GM04504 (cell line): ENCODE measurements at regions not wholly inside any gene's neighbourhood (a gene's known extent, or its start where the extent isn't known, plus 50 kb on each side); places are given as distances from the start of the nearest gene placed in this dataset.
"Not testable (repeated sequence)": the region's sequence is repeated elsewhere in the genome, so short reads cannot be mapped to it uniquely, and the experiment has no call there.

Experiments
- DNase-seq: peaks from one replicate; pipeline ENCODE4 v3.0.0-alpha.2; 2012; ENCODE audit warnings: low read depth

DNA sequence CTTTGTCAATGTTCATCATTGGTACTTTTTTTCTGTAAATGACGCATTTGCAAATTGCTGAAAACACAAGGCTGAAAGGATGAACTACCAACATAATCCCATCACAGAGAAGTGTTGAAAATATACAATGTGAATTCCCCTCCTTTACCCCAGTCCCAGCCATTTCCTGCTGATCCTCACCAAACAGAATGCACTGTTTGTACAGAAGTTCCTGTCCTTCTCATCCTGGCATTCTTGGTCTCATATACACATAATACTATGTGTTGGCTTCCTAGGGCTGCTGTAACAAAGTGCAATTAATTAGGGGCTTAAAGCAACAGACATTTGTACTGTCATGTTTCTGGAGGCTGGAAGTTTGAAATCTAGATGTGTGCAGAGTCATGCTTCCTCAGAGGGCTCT is 836.2 kb upstream of the MGAT4C start:
- DNase-seq = no peak

DNA sequence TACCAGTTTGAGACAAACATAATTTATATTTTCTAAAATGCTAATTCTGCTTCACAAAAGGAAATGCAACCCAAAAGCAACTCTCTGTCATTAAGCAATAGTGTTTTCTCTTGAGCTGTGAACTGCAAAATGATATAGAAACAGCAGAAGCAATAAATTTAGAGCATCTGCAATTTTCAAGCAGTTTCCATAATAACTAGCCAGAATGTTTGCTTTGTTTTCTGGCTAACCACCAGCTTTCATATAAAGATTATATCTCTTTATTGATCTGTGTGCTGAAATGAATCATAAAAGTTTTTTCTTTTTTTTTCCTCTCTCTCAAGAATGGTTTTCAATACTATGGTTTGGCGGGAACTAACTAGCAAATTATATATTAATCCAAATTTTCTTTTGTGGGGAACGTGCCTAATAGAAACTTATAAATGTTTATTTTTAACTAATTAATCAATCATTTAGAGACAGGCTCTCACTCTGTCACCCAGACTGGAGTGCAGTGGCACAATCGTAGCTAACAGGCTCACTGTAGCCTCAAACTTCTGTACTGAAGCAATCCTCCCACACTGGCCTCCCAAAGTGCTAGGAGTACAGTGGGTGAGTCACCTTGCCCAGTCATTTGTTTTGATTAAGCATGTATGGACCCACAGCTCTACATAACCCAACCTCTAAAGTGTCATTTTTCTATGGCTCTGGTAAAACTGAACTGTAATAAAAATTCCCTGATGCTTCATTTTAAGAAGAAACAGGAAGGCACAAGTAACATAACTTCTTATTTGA is 830.1 kb upstream of the MGAT4C start:
- DNase-seq = no peak

DNA sequence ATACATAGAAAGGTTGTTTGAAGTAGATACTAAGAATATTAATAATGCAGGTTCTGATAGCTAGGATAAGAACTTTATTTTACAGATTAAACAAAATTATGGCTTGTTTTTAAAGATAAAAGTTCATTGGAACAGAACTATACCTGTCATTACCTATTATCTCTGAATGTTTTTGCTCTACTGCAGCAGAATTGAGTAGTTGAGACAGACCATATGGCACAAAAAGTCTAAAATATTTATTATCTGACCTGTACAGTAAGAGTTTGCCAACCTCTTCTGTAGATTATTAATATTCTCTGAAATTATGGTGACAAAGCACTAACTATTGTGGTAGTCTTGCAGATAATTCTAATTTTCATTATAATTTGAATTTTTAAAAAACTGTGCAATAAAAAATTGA is 829.1 kb upstream of the MGAT4C start:
- DNase-seq = no peak

DNA sequence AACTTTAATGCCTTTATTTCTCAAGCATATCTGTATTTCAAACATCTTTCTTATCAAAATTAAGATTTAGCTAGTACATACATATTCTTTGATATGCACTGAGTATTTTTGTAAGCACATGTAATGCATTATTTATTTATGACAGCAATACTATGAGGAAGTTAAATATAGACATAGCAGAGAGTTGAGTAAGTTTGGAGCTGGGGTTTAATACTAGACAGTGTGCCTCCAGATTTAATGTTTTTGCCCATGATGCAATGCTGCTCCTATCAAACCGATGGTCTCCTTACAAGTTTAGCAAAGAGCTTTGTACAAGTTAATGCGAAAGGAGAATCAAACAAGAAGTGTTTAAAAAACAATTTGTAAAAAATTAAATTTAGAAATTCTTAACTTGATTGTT is 826.6 kb upstream of the MGAT4C start:
- no peak for DNase-seq

DNA sequence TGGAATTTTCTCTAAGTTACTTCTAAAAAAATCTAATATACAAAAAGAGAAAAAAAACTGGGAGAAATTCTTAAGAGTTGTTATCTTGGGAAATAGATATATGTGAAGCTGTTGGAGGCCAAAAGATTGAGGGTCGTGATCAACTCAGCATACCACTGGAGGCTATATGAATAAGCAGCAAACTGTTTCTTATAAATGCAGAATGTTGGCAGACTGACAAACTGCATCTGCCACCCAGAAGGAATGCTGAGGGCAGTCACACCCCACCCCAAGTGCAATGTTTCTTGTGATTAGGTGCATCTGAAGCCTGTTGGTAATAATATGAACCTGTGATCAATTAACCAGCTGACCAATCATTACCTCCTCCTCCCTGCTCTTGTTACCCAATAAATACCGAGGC is 818.6 kb upstream of the MGAT4C start:
- no peak for DNase-seq

DNA sequence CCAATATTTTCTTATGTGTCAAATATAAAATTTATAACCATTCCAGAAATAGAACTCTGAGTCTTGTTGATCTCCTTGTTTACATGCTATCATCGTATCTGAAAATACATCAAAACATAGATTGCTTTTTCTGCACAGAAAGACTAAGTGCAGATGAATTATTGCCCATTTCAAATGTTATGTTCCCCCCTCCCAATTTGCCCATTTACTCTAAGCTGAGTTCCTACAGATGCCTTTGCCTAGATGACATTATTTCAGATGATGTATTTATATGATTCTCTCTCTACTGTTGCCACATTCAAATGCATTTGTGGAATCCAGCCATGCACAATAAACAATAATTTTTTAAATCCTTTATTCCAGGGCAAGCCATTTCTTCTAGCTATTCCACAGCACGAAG is 810.1 kb upstream of the MGAT4C start:
- no peak for DNase-seq

DNA sequence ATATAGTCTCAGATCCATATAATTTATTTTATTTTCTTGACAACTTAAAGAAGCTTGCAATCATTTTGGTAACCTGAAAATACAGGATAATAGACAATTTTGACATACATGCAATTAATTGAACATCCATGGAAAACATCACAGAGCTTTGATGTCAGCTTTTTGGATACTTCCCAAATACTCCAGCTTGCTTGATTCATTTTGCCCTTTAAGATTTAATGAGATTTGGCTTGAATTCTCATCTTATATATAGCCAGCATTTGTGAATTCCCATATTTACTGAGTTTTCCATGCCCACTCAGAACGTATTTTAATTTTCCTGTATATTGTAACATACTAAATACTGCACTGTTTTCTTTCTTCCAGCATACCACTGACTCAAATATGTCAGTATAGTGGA is 803.0 kb upstream of the MGAT4C start:
- DNase-seq = no peak

DNA sequence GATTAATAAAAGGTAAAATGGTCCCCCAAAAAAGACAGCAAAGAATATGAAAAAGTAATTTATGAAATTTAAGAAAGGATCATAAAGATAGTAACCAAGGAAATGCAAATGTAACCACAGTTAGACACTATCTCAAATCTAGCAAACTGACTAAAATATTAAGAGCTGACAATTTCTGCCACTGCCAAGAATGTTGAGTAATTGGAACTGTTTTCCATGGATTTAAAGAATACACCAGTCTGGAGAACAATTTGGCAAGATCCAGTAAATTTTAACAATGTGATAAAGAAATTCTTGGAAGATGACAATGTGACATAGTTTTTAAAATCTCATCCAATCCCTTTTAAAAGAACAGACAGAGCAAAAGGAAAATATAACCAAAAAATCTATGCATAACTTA is 798.0 kb upstream of the MGAT4C start:
- DNase-seq = no peak

DNA sequence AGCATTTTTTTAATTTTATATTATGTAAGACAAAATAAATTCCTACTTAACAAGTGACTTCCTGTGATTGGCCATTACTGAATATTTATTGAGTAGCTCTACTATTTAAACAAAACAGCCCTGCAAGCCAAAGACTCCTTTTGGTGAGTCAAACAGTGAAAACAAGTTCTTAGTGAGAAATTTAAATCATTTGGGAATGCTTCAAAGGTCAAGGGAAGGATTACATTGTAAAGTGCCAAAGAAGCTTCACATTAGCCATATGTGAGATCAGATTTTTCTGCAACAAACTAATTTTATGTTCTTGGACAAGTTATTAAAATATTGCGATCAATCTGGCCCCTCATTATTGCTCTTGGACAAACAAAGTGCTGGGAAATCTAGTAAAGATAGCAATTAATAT is 795.4 kb upstream of the MGAT4C start:
- DNase-seq = no peak

DNA sequence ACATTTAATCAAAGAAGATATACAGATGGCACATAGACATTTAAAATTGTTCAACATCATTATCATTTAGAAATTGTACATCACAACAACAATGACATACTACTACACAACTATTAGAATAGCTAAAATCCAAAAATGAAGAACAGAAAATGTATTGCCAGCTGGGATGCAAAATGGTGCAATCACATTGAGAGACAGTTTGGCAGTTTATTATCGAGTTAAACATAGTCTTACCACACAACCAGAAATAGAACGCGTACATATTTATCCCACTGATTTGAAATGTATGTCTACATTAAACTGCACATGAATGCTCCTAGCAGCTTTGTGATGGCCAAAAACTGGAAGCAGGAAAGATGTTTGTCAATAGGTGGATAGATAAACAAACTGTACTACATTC is 791.5 kb upstream of the MGAT4C start:
- no peak for DNase-seq

DNA sequence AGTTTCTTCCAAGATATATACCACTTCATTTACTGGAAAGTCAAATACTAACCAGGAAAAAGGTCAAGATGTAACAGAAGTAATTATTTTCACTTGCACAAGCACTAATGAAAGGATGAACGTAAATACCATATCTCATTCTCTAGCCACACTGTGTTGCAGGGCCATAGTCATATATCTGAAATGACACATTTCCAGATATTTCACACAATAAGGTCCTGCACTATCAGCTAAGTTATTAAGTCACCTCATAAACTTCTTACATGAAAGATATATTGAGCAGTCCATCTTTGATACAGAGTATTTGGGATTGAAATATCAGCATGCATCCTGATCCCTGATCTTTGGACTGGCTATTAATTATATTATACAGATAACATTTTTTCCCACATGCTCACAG is 783.3 kb upstream of the MGAT4C start:
- DNase-seq = no peak

DNA sequence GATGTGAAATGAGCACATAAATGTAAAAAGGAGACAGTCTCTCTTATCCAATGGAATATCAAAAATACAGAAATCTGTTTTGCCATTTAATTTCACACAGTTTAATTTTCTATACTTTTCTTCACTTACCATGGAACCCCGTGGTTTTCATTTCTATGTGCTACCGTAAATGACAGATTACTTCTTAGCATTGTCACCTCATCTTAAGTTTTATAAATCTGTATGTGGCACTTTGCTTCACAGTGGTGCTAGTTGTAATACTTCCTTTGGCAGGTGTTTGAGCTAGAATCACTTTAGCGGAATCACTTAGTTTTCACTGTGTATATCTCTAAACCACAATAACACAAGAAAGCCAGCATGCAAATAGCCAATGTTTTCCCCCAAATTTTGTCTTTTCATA is 781.9 kb upstream of the MGAT4C start:
- no peak for DNase-seq

DNA sequence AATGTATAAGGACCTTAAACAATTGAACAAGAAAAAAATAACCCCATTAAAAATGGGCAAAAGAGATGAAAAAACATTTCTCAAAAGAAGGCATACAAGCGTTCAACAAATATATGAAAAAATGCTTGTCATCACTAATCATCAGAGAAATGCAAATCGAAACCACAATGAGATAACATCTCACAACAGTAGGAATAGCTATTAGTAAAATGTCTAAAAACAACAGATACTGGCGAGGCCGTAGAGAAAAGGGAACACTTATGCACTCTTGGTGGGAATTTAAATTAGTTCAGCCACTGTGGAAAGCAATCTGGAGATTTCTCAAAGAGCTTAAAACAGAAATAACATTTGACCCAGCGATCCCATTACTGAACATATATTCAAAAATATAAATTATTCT is 769.8 kb upstream of the MGAT4C start:
- no peak for DNase-seq

DNA sequence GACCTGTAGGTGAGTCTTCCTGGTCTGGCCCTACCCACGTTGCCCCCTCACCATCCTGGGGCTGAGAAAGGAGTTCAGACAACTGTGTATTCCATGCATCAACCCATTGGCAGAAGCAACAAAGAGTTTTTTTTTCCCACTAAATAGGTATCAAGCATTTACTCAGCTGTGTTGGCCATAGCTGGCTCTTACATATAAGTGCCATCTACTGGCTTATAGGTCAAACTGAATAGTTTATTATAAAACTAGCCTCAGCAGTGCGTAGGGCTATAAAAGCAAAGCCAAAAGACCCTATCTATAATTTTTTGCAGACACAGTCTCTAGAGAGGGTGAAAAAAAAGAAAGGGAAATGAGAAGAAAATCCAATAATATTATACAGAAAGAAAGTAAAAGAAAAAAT is 765.2 kb upstream of the MGAT4C start:
- DNase-seq = no peak

DNA sequence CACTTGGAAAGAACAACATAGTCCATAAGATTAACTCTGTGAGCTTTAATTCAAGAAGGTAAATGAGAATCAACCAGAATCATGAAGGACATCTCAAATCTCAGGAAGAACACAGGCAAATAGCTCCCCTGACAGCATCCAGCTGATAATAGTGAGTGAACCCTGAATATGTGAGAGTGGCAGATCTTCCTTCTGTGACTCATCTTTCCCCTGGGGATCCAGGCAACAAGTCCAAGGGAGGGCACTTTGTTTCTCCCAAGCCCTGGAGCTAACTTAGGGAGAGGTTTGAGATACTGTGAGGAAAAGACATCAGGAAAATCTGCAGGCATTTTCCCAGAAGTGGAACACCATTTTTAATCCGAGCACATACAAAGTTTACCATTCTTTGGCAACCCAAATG is 763.9 kb upstream of the MGAT4C start:
- no peak for DNase-seq

DNA sequence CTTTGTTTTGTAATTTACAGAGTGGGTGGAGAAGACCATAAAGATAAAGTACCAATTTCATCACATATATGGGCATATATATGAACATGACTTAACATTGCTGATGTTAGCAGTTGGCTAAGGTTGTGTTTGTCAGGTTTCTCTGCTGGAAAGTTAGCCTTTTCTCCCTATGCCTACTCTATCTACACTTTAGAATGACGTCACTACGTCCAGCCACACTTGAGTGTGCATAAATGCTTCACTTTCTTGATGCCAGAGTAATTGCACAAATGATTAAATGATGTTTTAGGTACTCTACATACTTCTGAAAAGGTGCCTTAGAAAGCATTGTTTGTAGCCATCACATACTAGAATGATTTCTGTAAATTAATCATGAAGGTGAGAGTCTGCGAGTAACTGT is 759.2 kb upstream of the MGAT4C start:
- DNase-seq = no peak

DNA sequence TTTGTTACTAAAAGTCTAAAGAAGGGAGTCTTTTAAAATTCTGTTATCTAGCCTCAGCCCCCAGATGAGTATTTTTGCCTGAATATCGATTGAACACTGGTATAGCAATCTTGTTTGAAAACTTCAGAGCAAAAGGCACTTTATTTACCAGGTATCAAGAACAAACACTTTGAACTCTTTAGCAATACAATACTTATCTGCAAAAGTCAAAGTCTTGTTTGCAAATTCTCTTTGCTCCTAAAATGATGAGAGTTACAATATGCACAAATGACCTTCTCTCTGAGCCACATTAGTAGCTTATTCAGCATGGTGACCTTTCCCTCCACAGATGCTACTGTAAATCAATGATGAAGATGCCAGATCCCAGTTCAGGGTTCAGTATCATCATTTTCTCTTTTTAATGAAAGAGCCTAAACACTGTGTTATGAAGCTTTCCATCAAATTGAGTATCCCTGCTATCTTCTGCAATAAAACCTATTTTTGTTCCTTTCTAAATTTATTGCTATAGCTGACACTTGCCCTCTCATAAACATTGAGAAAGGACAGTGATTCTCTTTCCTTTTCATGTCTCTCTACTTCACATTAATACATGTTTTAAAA is 752.7 kb upstream of the MGAT4C start:
- no peak for DNase-seq

DNA sequence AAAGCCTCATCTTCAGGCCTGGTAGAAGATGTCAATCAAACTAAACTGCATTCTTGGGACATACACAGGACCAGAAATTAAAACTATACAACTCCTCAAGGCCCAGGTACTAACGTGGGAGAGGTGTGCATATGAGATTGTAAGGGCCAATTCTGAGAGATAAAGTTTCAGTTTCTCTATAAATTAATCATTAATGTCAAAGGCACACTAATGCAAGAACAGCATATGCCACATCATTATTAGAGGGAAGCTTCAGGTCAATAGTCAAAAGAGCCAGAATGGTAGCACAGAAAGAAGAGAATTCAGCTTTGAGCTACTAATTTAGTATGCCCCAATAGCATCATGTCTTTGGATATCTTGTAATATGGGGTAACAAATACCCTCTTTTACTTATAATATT is 744.9 kb upstream of the MGAT4C start:
- DNase-seq = no peak

DNA sequence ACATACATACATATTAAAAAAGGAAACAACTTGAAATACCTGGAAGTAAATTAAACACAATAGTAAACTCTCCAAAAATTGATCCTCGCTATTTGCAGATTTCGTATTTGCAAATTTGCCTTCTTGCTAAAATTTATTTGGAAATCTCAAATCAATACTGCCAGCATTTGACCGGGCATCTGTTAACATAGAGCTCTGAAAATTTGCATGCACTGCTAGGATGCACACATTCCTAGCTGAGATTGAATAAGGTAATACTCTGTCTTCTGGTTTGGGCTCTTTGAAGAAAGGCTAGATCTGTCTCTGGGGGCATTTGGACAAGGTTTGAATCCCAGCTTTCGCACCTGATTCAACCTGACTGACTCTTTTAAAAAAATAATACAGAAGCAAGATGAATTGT is 729.1 kb upstream of the MGAT4C start:
- DNase-seq = no peak

DNA sequence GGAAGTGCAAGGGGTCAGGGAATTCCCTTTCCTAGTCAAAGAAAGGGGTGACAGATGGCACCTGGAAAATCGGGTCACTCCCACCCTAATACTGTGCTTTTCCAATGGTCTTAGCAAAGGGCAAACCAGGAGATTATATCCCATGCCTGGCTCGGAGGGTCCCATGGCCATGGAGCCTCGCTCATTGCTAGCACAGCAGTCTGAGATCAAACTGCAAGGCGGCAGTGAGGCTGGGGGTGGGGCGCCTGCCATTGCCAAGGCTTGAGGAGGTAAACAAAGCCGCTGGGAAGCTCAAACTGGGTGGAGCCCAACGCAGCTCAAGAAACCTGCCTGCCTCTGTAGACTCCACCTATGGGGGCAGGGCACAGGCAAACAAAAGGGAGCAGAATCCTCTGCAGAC is 714.4 kb upstream of the MGAT4C start:
- DNase-seq = not testable (repeated sequence)

DNA sequence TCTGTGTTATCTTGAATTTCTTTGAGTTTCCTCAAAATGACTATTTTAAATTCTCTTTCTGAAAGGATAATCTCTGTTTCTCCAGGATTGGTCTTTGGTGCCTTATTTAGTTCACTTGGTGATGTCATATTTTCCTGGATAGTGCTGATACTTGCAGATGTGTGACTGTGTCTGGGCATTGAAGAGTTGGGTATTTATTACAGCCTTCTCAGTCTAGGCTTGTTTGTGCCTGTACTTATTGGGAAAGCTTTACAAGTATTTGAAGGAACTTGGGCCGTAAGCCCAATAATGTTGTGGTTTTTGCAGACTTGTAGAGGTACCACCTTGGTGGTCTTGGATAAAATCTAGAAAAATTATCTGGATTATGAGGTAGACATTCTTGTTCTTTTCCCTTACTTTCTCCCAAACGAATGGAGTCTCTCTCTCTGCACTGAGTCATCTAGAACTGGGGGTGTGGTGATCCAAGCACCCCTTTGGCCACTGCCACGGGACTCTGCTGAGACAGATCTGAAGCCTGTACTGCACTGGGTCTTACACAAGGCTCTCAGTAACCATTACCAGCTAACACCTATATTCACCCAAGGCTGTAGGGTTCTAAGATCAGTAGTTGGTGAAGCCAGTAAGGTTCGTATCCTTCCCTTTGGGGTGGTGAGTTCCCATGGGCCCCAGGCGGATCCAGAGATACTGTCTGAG is 703.7 kb upstream of the MGAT4C start:
- DNase-seq = no peak

DNA sequence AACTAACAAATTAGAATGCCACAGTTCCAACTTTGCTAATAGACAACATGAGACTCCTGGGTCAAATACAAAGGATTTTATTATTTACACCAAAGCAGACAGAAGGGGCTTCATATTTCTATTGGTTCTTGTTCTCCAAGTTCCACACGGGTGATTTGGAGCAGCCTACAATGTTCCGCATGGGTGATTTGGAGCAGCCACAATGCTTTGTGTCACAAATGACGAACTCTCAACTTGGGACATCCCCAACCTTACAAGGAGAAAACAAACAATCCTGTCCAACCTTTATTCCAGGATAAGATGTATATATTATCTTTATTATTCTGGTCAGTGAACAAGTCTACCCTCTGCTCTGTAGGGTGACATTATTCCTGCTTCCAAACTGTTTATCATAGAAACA is 694.3 kb upstream of the MGAT4C start:
- no peak for DNase-seq

DNA sequence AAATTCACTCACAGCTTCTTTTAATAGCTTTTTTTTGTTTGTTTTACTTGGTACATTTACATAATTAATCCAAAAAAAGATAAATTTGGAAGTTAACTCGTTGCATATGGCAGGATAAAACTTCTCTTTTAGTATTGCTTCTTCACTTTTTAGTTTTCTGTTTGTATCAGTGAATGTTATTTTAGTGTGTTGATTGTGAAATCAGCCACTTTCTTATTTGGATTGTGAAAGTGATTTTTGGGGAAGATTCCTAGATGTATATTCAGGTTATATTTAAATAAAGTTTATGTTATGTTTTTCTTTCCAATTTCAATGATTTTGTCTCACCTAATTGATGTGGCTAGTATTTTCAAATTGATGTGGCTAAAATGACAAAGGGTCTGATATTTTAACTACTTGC is 693.9 kb upstream of the MGAT4C start:
- no peak for DNase-seq

DNA sequence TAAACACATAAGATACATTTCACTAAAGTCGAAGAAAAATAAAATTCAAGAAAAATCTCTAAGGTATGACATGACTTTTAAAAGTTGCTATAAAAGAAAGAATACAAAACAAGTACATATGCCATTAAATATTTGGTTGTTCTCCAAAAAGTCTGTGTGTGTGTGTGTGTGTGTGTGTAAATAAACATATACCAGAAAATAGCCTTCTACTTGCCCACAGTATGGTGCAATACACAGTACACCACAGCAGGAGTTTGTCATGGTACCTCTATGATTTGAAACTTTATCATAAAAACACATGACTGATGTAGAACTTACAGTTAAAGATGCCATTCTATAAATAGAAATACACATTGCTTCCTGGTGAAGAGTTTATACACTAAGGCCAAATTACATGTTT is 692.7 kb upstream of the MGAT4C start:
- no peak for DNase-seq
